Lower leg skin (tissue), 4 donors: ENCODE measurements at regions not wholly inside any gene's neighbourhood (a gene's known extent, or its start where the extent isn't known, plus 50 kb on each side); places are given as distances from the start of the nearest gene placed in this dataset.

Experiments
- DNase-seq, 2 donors: peaks; one replicate each; pipeline ENCODE4 v3.0.0-alpha.2; 2019; ENCODE audit warnings: low spot score in 2 of 2
- H3K4me3 ChIP-seq: fragments of 200-600 bp; sonication (generic); 2 replicates; pipeline ENCODE4 v1.5.1; 2017; ENCODE audit warnings: mild to moderate bottlenecking, low read depth; ENCODE audit not compliant: poor library complexity, severe bottlenecking
- CTCF ChIP-seq, 3 donors: fragments of 450-650 bp; IDR thresholded peaks; one replicate each; pipeline ENCODE4 v1.5.1; 2016; ENCODE audit warnings: antibody characterized with exemption in 3 of 3, mild to moderate bottlenecking in 3 of 3, moderate library complexity in 2 of 3
- POLR2A ChIP-seq, 2 donors: fragments of 450-650 bp; IDR thresholded peaks; one replicate each; pipeline ENCODE4 v1.6.1; 2016 to 2017; ENCODE audit warnings: antibody characterized with exemption in 2 of 2, mild to moderate bottlenecking in 1 of 2, moderate library complexity in 1 of 2
- whole genome bisulfite sequencing, 2 donors: methylation state at CpG; one replicate each; pipeline ENCODE4 v1.1.5; 2018; 5-methylcytosine and 5-hydroxymethylcytosine counted together
- intact Hi-C: fragments of 100-400 bp; cut with DNase I; formaldehyde crosslinking; loops from one replicate; pipeline ENCODE4 v1.15.0; 2023; ENCODE audit warnings: low total_unique reads

GRCh38 chr6:141216726-141217125 lies 916.0 kb upstream of the GJE1 start:
- H3K4me3 ChIP-seq, result no peak overlapping the region
- no peak for DNase-seq
- intact Hi-C loops, result no loop called here
- TF ChIP-seq CTCF (IDR thresholded peaks at IDR 0.05) (no peak), POLR2A (IDR thresholded peaks at IDR 0.05) (no peak)

GRCh38 chr6:141212296-141212695 lies 920.4 kb upstream of the GJE1 start:
- intact Hi-C loops, result no loop called here
- TF ChIP-seq POLR2A (IDR thresholded peaks at IDR 0.05) (no peak), CTCF (IDR thresholded peaks at IDR 0.05) (no peak)
- H3K4me3 ChIP-seq, result no peak overlapping the region
- 86 to 96% methylated on average over 1 of the region's 1 CpG for WGBS, 2 donors
- DNase-seq, result no peak

GRCh38 chr6:141211845-141212244 lies 920.9 kb upstream of the GJE1 start:
- no peak overlapping the region for H3K4me3 ChIP-seq
- TF ChIP-seq CTCF (IDR thresholded peaks at IDR 0.05) (no peak), POLR2A (IDR thresholded peaks at IDR 0.05) (no peak)
- WGBS, 2 donors, result 89 to 93% methylated on average over 3 of the region's 3 CpGs
- intact Hi-C loops, result no loop called here
- DNase-seq, result no peak

- intact Hi-C loops, result no loop called here
- no peak for TF ChIP-seq CTCF (IDR thresholded peaks at IDR 0.05)
- TF ChIP-seq POLR2A (IDR thresholded peaks at IDR 0.05), result no peak
- 0 to 45% methylated on average over 1 of the region's 1 CpG for WGBS, 2 donors
- H3K4me3 ChIP-seq, result no peak overlapping the region
- DNase-seq, result no peak
Observed at GRCh38 chr6:141210901-141211300, 921.8 kb upstream of the GJE1 start.

GRCh38 chr6:141209890-141210289 lies 922.8 kb upstream of the GJE1 start:
- no peak overlapping the region for H3K4me3 ChIP-seq
- no peak for TF ChIP-seq CTCF (IDR thresholded peaks at IDR 0.05)
- no peak for TF ChIP-seq POLR2A (IDR thresholded peaks at IDR 0.05)
- WGBS, 2 donors, result 80 to 90% methylated on average over 4 of the region's 4 CpGs
- intact Hi-C loops, result no loop called here
- DNase-seq, result no peak

GRCh38 chr6:141208101-141208500 lies 924.6 kb upstream of the GJE1 start:
- no peak overlapping the region for H3K4me3 ChIP-seq
- no peak for DNase-seq
- intact Hi-C loops, result no loop called here
- 96 to 97% methylated on average over 1 of the region's 1 CpG for WGBS, 2 donors
- TF ChIP-seq POLR2A (IDR thresholded peaks at IDR 0.05) (no peak), CTCF (IDR thresholded peaks at IDR 0.05) (no peak)
